ENCODE measurements at regions not wholly inside any gene's neighbourhood (a gene's known extent, or its start where the extent isn't known, plus 50 kb on each side); places are given as distances from the start of the nearest gene placed in this dataset.

DNA sequence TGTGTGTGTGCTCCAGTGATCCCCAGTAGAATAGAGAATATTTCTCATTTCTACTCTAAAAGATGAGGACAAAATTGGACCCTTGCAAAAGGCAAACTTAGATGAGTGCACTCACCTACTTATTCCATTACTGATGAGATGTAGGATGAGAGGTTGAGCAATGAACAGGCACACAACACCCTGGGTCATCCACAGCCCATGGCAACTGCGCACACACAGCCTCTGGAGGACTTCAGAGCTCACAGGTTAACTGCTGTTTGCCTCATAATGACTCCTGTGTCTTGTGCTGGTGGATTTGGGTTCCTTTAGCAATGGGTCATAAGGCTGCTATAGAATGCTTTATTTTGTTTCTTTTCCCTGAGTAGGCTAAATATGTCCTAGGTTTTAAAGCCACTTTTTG is 103.6 kb upstream of the TNFAIP3 start:
- no peaks in the 10 kb centered on the region for H3K9me3 ChIP-seq (ENCODE audit: control insufficient read depth, insufficient read depth, low read depth, low read length)
- H3K9ac ChIP-seq (ENCODE audit: insufficient read depth, low read length) = no peak overlapping the region
- H3K27ac ChIP-seq (ENCODE audit: insufficient read depth, low read length) = no peak overlapping the region
- H3K4me2 ChIP-seq (ENCODE audit: extremely low read depth, insufficient read depth, low read length) = no peak overlapping the region
- DNase-seq (ENCODE audit: low read depth in 2 of 2) = no peak
- H2AFZ ChIP-seq (ENCODE audit: low read length) = no peak overlapping the region
- no peak for TF ChIP-seq CTCF (conservative IDR thresholded peaks at IDR 0.05 in 1 of 2, IDR thresholded peaks at IDR 0.05 in 1 of 2; ENCODE audit: low read depth in 1 of 2, low read length in 2 of 2)
- no peak for TF ChIP-seq EZH2 (IDR thresholded peaks at IDR 0.05; ENCODE audit: low read length, missing control alignments)
- H3K4me3 ChIP-seq (replicated peaks in 1 of 4; ENCODE audit: control extremely low read depth in 1 of 4, insufficient read depth in 1 of 4, low read depth in 3 of 4, low read length in 4 of 4) = no peak overlapping the region
- H3K4me1 ChIP-seq (ENCODE audit: control insufficient read depth, extremely low read depth, insufficient read depth, low read length) = no peaks in the 10 kb centered on the region
- no peaks in the 10 kb centered on the region for H3K27me3 ChIP-seq (ENCODE audit: control insufficient read depth, insufficient read depth, low read length)
- H3K79me2 ChIP-seq (ENCODE audit: control insufficient read depth, insufficient read depth, low read length) = no peaks in the 10 kb centered on the region
- H3K36me3 ChIP-seq (ENCODE audit: control insufficient read depth, insufficient read depth, low read length) = no peaks in the 10 kb centered on the region
- no peaks in the 10 kb centered on the region for H4K20me1 ChIP-seq (ENCODE audit: control insufficient read depth, extremely low read depth, insufficient read depth, low read length)

DNA sequence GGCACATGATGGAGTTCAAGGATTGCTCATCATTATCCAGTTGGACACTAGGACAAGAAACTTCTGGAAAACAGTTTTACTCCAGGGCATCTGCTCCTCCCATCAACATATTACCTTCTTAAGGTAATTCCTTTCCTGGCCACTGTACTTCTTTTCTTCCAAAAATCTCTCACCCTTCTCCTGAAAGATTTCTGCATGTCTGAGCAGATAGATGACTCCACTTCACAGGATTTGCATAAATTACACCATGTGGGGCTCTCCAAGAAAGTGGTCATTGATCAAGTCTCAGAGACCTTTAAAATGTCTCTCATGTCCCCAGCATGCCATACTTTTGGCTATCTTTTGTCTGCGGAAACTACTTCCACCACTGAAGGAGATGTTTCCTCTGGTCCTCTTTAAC is 103.2 kb upstream of the TNFAIP3 start:
- Histone ChIP-seq H4K20me1 (ENCODE audit: control insufficient read depth, extremely low read depth, insufficient read depth, low read length) (no peaks in the 10 kb centered on the region), H3K4me2 (ENCODE audit: extremely low read depth, insufficient read depth, low read length) (no peak overlapping the region), H3K27ac (ENCODE audit: insufficient read depth, low read length) (no peak overlapping the region), H3K27me3 (ENCODE audit: control insufficient read depth, insufficient read depth, low read length) (no peaks in the 10 kb centered on the region), H3K36me3 (ENCODE audit: control insufficient read depth, insufficient read depth, low read length) (no peaks in the 10 kb centered on the region), H3K9me3 (ENCODE audit: control insufficient read depth, insufficient read depth, low read depth, low read length) (no peaks in the 10 kb centered on the region), H3K79me2 (ENCODE audit: control insufficient read depth, insufficient read depth, low read length) (no peaks in the 10 kb centered on the region), H3K4me3 (replicated peaks in 1 of 4; ENCODE audit: control extremely low read depth in 1 of 4, insufficient read depth in 1 of 4, low read depth in 3 of 4, low read length in 4 of 4) (no peak overlapping the region), H3K9ac (ENCODE audit: insufficient read depth, low read length) (no peak overlapping the region), H2AFZ (ENCODE audit: low read length) (no peak overlapping the region), H3K4me1 (ENCODE audit: control insufficient read depth, extremely low read depth, insufficient read depth, low read length) (no peaks in the 10 kb centered on the region)
- TF ChIP-seq EZH2 (IDR thresholded peaks at IDR 0.05; ENCODE audit: low read length, missing control alignments) (no peak), CTCF (conservative IDR thresholded peaks at IDR 0.05 in 1 of 2, IDR thresholded peaks at IDR 0.05 in 1 of 2; ENCODE audit: low read depth in 1 of 2, low read length in 2 of 2) (no peak)
- DNase-seq (ENCODE audit: low read depth in 2 of 2) = no peak

DNA sequence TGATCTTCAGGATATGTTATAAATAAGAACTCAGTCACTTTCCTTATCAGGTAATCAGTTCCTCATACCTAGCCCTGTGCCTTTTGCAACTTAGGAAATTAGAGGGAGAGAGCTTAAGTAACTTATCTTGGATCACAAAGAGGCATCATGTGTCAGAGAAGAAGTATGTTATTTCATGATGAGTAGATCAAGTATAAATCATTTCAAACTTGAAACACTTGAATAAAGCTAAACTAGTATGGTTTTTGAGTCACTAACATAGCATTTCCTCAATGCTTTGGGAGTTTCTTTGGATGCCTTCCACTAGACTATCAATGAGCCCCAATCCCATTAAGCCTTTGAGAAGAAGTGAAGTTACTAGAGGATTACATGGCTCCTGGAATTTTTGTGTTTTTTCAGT is 102.6 kb upstream of the TNFAIP3 start:
- DNase-seq (ENCODE audit: low read depth in 2 of 2) = peak; percentile 28 to 89
- TF ChIP-seq EZH2 (IDR thresholded peaks at IDR 0.05; ENCODE audit: low read length, missing control alignments) (no peak), CTCF (conservative IDR thresholded peaks at IDR 0.05 in 1 of 2, IDR thresholded peaks at IDR 0.05 in 1 of 2; ENCODE audit: low read depth in 1 of 2, low read length in 2 of 2) (no peak)
- Histone ChIP-seq H3K9me3 (ENCODE audit: control insufficient read depth, insufficient read depth, low read depth, low read length) (no peaks in the 10 kb centered on the region), H4K20me1 (ENCODE audit: control insufficient read depth, extremely low read depth, insufficient read depth, low read length) (no peaks in the 10 kb centered on the region), H2AFZ (ENCODE audit: low read length) (no peak overlapping the region), H3K27ac (ENCODE audit: insufficient read depth, low read length) (no peak overlapping the region), H3K9ac (ENCODE audit: insufficient read depth, low read length) (no peak overlapping the region), H3K4me1 (ENCODE audit: control insufficient read depth, extremely low read depth, insufficient read depth, low read length) (no peaks in the 10 kb centered on the region), H3K4me2 (ENCODE audit: extremely low read depth, insufficient read depth, low read length) (no peak overlapping the region), H3K36me3 (ENCODE audit: control insufficient read depth, insufficient read depth, low read length) (no peaks in the 10 kb centered on the region), H3K4me3 (replicated peaks in 1 of 4; ENCODE audit: control extremely low read depth in 1 of 4, insufficient read depth in 1 of 4, low read depth in 3 of 4, low read length in 4 of 4) (no peak overlapping the region), H3K79me2 (ENCODE audit: control insufficient read depth, insufficient read depth, low read length) (no peaks in the 10 kb centered on the region), H3K27me3 (ENCODE audit: control insufficient read depth, insufficient read depth, low read length) (no peaks in the 10 kb centered on the region)
